Activated T-cell treated with anti-CD3 and anti-CD28 coated beads, Interleukin-2, amount 50 U/mL, for 72 hours (primary cell): ENCODE measurements at regions not wholly inside any gene's neighbourhood (a gene's known extent, or its start where the extent isn't known, plus 50 kb on each side); places are given as distances from the start of the nearest gene placed in this dataset.

ENCODE experiments used
- ATAC-seq, 2 donors: fragments of 150-1000 bp; cut with Tn5 transposase; replicated peaks in 1 of 2; 2 replicates each; pipeline ENCODE4 v1.10.0; 2021; ENCODE audit warnings: moderate library complexity in 2 of 2, mild to moderate bottlenecking in 1 of 2
- DNase-seq, 2 donors: peaks; one replicate each; pipeline ENCODE4 v3.0.0; 2021 to 2022; ENCODE audit warnings: mixed read lengths in 1 of 2
- H3K27ac Mint-ChIP-seq: one replicate; pipeline ENCODE4 v1.8.0; 2022; ENCODE audit warnings: mild to moderate bottlenecking, moderate library complexity, mixed read lengths
- H3K27me3 Mint-ChIP-seq: one replicate; pipeline ENCODE4 v1.8.0; 2022; ENCODE audit warnings: low read depth, mixed read lengths
- H3K36me3 Mint-ChIP-seq, 2 donors: one replicate each; pipeline ENCODE4 v1.8.0; 2022; ENCODE audit warnings: mixed read lengths in 2 of 2, mild to moderate bottlenecking in 1 of 2; ENCODE audit not compliant: insufficient read depth in 2 of 2
- H3K4me1 Mint-ChIP-seq: one replicate; pipeline ENCODE4 v1.8.0; 2022; ENCODE audit warnings: low read depth, mixed read lengths
- H3K4me3 Mint-ChIP-seq, 2 donors: one replicate each; pipeline ENCODE4 v1.8.0; 2022; ENCODE audit warnings: mild to moderate bottlenecking in 2 of 2, mixed read lengths in 2 of 2, moderate library complexity in 2 of 2
- H3K9me3 Mint-ChIP-seq, 2 donors: one replicate each; pipeline ENCODE4 v1.8.0; 2022; ENCODE audit warnings: mixed read lengths in 2 of 2

DNA sequence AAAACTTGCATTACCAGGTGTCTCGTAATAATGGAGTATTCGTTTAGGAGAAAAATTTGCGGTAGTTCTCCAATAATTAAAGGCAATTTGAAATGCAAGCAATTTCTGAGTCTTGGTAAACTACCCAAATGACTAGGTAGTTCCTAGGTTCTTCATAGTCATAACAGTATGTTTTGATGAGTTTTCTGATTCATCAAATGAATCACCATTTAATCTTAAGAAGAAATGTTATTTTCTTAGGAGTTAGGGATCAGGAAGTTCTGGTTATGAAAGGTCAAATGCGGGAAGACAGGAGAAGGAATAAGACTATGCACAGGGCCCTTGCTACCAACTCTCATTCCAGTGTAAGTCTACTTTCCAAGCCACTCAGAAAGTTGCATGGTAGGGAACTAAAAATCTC is 221.5 kb upstream of the SOX9 start:
- Mint-ChIP-seq H3K9me3 (peaks cover 0 to 5% of the 10 kb centered on the region in 2 donors), H3K27ac (no peak overlapping the region), H3K27me3 (no peaks in the 10 kb centered on the region), H3K4me3 (no peak overlapping the region), H3K4me1 (no peaks in the 10 kb centered on the region), H3K36me3 (no peaks in the 10 kb centered on the region)
- DNase-seq: no peak
- ATAC-seq: no peak

DNA sequence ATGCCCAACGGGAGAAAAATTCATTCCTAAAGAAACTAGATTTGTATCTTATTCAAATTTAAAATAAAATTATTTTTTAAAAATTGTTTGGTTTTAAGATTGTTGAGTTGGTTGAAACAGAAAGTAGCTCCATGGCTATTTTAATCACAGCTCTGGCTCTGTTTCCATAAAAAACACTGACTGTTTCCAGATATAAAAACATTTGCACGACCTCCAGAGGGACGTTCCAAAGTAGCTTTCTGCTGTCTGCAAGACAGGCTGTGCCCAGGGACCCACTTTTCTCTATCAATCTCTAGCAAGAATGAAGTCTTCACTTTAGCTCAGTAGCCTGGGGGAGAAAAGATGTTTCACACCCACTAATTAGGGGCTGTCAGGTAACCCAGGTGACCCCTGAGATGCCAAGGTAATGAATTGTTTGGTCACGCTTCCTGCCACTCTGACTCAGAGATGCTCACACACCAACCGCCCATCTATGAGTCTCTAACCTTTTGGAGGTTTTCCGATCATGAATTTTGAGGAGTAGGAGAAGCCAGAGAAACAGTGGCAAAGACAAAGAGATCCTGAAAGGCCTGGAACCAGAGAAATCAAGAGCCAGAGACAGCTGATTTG is 220.1 kb upstream of the SOX9 start:
- ATAC-seq: no peak
- Mint-ChIP-seq H3K27me3 (no peaks in the 10 kb centered on the region), H3K36me3 (no peaks in the 10 kb centered on the region), H3K4me3 (no peak overlapping the region), H3K4me1 (no peaks in the 10 kb centered on the region), H3K9me3 (peaks cover 2 to 5% of the 10 kb centered on the region in 2 donors), H3K27ac (no peak overlapping the region)
- DNase-seq: no peak

DNA sequence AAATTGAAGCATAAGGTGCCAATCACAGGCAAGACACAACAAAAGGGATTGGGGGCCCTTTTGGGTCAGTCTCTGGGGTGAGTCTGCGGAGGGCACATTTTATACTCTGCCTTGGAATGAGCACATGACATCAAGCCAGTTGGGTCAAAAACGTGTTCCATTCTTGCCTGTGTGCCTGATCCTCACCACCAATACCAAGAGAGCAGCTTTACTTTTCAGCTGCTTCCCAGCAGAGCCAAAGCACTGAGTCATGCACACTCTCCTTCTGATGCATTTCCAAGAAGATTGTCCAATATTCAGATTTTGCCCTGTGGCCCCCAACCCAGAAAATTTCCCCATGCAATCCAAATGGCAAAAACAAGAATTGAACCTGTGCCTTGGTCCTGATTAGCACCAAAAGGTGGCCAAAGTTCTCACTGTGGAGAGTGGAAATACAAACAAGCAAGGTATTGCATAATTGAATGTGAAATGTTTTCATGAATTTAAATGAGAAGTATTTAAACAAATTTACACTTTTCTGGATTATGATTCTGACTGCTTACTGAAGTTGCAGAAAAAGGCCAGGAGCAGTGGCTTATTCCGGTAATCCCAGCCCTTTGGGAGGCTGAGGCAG is 217.8 kb upstream of the SOX9 start:
- H3K27me3 Mint-ChIP-seq: no peaks in the 10 kb centered on the region

DNA sequence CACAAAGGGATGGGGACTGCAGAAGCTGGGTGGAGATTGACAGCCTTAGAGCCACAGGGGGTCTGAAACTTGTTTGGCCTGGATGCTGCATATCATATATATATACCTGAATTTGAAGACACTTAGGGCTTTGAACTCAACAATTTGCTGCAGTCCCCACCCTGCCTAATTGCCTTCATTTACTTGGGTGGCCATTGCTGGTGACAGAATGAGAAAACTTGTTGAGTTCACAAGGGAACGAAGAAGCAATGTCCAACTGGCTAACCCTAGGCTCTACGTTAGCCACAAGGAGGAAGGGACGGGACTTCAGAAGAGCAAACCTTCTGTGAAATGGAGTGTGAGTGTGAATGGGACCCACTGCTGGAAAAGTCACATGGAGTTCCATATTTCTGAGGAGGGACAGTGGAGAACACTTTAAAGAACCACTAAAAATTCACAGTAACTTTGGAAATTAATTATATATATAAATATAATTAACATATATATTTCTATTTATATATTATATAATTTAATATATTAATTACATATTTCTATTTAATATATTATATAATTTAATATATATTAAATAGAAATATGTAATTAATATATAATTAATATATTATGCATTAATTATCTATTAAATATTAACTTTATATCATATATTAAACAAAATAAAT is 215.3 kb upstream of the SOX9 start:
- Mint-ChIP-seq H3K27ac (no peak overlapping the region), H3K4me3 (no peak overlapping the region), H3K27me3 (no peaks in the 10 kb centered on the region), H3K9me3 (peaks cover 0 to 2% of the 10 kb centered on the region in 2 donors), H3K36me3 (no peaks in the 10 kb centered on the region), H3K4me1 (no peaks in the 10 kb centered on the region)
- ATAC-seq: no peak
- DNase-seq: no peak

More for the DNA sequence above, 217.8 kb upstream of the SOX9 start:
- Mint-ChIP-seq H3K27ac (no peak overlapping the region), H3K36me3 (no peaks in the 10 kb centered on the region), H3K4me3 (no peak overlapping the region), H3K9me3 (peaks cover 1 to 2% of the 10 kb centered on the region in 2 donors), H3K4me1 (no peaks in the 10 kb centered on the region)
- no peak for ATAC-seq
- no peak for DNase-seq

DNA sequence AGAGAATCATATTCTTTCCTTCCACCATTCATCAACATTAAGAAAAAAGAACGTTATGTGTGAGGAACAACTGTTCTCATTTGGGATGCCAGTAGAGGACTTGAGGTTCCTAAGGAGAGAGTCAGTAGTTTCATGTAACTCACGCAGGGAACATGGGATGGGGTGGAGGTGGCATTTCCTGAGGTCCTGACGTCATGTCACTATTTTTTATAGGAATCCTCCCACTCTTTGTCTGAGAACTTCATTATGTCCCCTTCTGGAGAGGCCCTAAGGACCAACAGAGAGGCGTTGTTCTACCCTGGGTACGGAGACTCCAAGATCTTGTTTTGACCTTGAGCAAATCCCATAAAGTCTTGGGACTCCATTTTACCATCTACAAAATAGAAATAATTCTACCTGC is 211.7 kb upstream of the SOX9 start:
- no peak for ATAC-seq
- H3K27me3 Mint-ChIP-seq: no peaks in the 10 kb centered on the region
- no peak for DNase-seq
- H3K9me3 Mint-ChIP-seq: peaks cover 0 to 2% of the 10 kb centered on the region in 2 donors
- H3K27ac Mint-ChIP-seq: no peak overlapping the region
- H3K4me1 Mint-ChIP-seq: no peaks in the 10 kb centered on the region
- H3K36me3 Mint-ChIP-seq: no peaks in the 10 kb centered on the region
- H3K4me3 Mint-ChIP-seq: no peak overlapping the region

DNA sequence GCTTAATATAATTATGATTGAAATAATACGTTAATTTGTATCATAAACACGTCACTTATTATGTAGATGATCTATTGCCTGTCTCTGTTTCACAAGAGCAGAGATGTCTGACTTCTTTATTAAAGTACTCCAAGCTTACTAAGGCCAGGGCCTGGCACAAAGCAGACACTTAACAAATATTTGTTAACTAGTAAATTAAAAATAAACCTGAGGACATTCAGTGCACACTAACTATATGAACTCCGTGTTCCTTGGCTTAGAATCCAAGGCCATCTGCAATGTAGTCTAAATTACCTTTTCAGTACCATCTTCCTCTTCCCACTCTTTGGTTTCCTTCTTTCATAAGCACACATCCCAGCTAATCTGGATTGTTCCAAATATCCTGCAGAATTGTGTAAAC is 210.8 kb upstream of the SOX9 start:
- H3K4me3 Mint-ChIP-seq: no peak overlapping the region
- H3K9me3 Mint-ChIP-seq: peaks cover 0 to 2% of the 10 kb centered on the region in 2 donors
- no peaks in the 10 kb centered on the region for H3K4me1 Mint-ChIP-seq
- H3K36me3 Mint-ChIP-seq: no peaks in the 10 kb centered on the region
- no peak overlapping the region for H3K27ac Mint-ChIP-seq
- H3K27me3 Mint-ChIP-seq: peaks cover 3% of the 10 kb centered on the region
- DNase-seq (no peak), ATAC-seq (no peak)

DNA sequence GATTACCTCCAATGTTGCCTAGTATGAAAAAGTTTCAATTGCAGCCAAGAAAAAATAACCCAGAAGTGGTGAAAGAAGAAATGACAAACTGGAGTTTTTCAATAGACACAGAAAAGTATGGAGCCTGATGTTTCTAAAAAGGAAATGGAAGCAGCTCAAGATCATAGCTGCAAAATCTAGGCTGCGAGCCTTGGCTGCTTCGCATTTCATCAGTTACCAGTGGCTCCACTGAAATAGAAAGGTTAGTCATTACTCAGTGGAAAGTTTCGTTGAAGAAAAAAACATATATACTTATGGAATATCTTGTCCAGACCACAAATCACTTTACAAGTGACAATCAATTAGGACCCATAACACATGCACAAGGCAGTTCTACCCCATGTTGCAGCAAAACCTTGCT is 206.8 kb upstream of the SOX9 start:
- no peak for DNase-seq
- Mint-ChIP-seq H3K27ac (no peak overlapping the region), H3K4me3 (no peak overlapping the region), H3K9me3 (peaks cover 4 to 5% of the 10 kb centered on the region in 2 donors), H3K36me3 (peaks cover 0 to 2% of the 10 kb centered on the region in 2 donors), H3K4me1 (no peaks in the 10 kb centered on the region), H3K27me3 (peaks cover 5% of the 10 kb centered on the region)
- ATAC-seq: no peak

DNA sequence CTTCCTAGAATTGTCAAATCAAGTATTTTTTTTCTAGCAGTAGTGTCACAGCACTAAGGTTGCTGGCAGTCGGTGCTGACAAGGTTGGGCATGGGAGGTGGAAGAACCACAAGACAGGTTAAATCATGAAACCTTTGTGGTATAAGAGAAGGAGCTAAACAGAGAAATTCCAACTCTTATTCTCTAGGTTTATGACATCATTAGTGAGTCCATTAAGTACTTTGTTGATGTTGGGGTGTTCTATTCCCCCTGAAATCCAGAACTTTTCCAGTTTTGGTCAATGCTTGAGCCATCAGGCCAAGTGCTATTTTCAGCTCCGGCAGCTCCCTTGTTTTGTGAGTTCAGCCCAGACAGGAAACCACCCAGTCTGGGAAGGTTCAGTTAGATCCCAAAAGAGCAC is 206.0 kb upstream of the SOX9 start:
- Mint-ChIP-seq H3K4me1 (no peaks in the 10 kb centered on the region), H3K27ac (no peak overlapping the region), H3K36me3 (peaks cover 0 to 2% of the 10 kb centered on the region in 2 donors), H3K27me3 (peaks cover 5% of the 10 kb centered on the region), H3K4me3 (no peak overlapping the region), H3K9me3 (peaks cover 4 to 6% of the 10 kb centered on the region in 2 donors)
- DNase-seq: no peak
- ATAC-seq: no peak

DNA sequence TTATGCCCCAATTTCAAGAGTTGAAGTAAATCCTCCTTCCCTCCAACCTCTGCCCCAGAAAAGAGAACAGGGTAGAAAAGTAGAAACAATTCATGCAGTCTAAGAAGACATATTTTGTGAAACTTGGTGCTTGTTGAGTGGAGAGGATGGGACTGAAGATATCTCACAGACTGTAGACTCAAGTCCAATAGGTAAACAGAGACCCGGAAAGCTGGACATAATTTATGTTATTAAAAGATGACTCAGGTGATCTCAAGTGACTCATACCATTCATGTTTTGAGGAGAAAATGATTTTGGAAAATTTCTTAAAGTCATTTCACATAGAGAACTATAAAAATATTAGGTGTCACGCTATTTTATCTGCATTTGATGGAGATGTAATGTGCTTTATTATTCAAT is 203.1 kb upstream of the SOX9 start:
- peaks cover 0 to 2% of the 10 kb centered on the region in 2 donors for H3K36me3 Mint-ChIP-seq
- no peak for ATAC-seq
- H3K9me3 Mint-ChIP-seq: peaks cover 4 to 6% of the 10 kb centered on the region in 2 donors
- no peaks in the 10 kb centered on the region for H3K4me1 Mint-ChIP-seq
- no peak for DNase-seq
- no peak overlapping the region for H3K27ac Mint-ChIP-seq
- peaks cover 5% of the 10 kb centered on the region for H3K27me3 Mint-ChIP-seq
- H3K4me3 Mint-ChIP-seq: no peak overlapping the region

DNA sequence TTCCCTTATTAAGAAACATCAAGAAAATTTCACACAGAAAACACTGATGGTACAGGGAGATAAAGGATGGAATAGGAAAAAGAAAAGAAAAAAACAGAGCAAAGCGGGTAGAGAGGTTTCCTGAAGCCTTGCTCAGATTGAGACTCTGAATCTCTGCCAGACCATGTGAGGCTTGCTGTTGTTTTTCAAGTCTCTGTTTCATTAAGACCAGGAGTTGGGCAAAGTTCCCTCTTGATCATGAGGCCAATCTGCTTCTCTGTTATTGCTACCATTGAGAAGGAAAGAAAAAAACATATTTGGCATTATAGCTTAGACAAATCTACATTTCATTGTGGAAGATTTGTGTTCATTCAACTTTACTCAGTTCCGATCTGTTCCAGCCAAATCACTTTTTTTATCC is 201.6 kb upstream of the SOX9 start:
- H3K27ac Mint-ChIP-seq: no peak overlapping the region
- no peak for DNase-seq
- peaks cover 5% of the 10 kb centered on the region for H3K27me3 Mint-ChIP-seq
- H3K4me1 Mint-ChIP-seq: no peaks in the 10 kb centered on the region
- ATAC-seq: no peak
- no peak overlapping the region for H3K4me3 Mint-ChIP-seq
- peaks cover 0 to 2% of the 10 kb centered on the region in 2 donors for H3K36me3 Mint-ChIP-seq
- peaks cover 4 to 6% of the 10 kb centered on the region in 2 donors for H3K9me3 Mint-ChIP-seq

DNA sequence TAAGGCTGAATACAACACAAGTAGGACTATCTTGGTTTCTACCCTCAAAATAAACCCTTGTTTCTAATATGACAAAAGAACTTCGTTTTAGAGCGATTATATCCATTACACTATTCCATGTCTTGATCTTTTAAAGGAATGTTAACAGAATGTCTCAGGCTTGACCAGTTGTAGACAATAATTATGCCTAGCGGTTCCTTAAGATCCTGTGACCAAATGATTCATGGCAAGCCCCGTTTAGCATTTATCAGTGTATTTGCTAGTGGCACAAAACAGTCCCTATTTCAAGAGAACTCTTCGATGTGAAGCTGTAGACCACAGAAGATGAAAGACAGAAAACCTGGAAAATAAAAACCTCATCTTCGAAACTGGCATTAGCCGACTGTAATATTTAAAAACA is 200.9 kb upstream of the SOX9 start:
- Mint-ChIP-seq H3K4me3 (no peak overlapping the region), H3K9me3 (peaks cover 6 to 7% of the 10 kb centered on the region in 2 donors), H3K36me3 (peaks cover 0 to 2% of the 10 kb centered on the region in 2 donors), H3K4me1 (no peaks in the 10 kb centered on the region), H3K27me3 (peaks cover 3% of the 10 kb centered on the region), H3K27ac (no peak overlapping the region)
- no peak for DNase-seq
- no peak for ATAC-seq

DNA sequence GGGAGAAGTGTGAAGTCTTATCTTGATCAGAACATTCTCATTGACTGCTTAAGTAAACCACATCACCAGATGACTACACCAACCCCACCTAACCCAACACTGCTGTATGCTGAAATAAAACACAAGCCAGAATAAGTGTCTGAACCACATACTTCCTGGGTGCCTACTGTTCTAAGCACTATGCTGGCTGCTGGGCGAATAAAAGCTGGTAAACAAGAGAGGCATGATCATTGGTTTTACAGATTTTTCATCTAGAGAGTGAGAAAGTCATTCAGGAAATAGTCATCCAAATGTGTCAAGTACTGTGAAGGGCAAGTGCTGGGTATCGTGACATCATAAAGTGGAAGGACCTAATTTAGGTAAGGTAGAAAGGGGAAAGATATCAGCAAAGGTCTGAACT is 199.0 kb upstream of the SOX9 start:
- peak overlapping the region in 1 of 2 donors; percentile 0 for H3K4me3 Mint-ChIP-seq
- DNase-seq (peak; percentile 2 to 27), ATAC-seq (peak; percentile 95 to 96)
- H3K36me3 Mint-ChIP-seq: no peaks in the 10 kb centered on the region
- no peaks in the 10 kb centered on the region for H3K27me3 Mint-ChIP-seq
- peak overlapping the region; percentile 10 for H3K27ac Mint-ChIP-seq
- peaks cover 3 to 5% of the 10 kb centered on the region in 2 donors for H3K9me3 Mint-ChIP-seq
- H3K4me1 Mint-ChIP-seq: no peaks in the 10 kb centered on the region

DNA sequence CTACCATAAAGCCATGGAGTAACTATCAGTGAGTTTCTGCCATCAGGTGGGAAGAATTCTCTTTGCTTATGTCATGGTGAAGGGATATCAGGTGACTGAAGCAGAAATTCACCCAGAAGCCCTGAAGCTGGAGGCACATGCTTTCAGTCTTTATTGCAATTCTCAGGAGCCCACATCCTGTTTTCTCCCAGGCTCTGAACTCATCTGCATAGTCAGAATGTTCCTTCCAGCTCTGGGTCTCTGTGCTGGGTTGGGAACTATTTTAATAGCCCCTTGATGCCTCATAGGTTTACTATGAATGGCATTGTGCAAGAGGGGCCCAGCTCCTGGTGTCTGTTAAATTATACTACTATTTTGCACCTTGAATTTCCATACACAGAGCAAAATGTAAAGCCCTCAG is 198.4 kb upstream of the SOX9 start:
- no peaks in the 10 kb centered on the region for H3K36me3 Mint-ChIP-seq
- no peaks in the 10 kb centered on the region for H3K27me3 Mint-ChIP-seq
- no peaks in the 10 kb centered on the region for H3K4me1 Mint-ChIP-seq
- H3K4me3 Mint-ChIP-seq: no peak overlapping the region
- peaks cover 3 to 5% of the 10 kb centered on the region in 2 donors for H3K9me3 Mint-ChIP-seq
- DNase-seq: peak in 1 of 2 donors; percentile 10
- peak; percentile 27 to 54 for ATAC-seq
- no peak overlapping the region for H3K27ac Mint-ChIP-seq
